K562 (cell line): ENCODE measurements at regions not wholly inside any gene's neighbourhood (a gene's known extent, or its start where the extent isn't known, plus 50 kb on each side); places are given as distances from the start of the nearest gene placed in this dataset.

Experiments
- ATAC-seq: fragments of 200-7000 bp; cut with Tn5 transposase; 3 replicates; pipeline ENCODE4 v1.9.1; 2020; ENCODE audit warnings: moderate library complexity
- BruUV-seq: library from RNA; stranded (reverse); fragments of 400-500 nt; replicated peaks from 2 replicates; lab custom pipeline; 2021; lab: Mats Ljungman, UMichigan
- CTCF ChIA-PET: fragments of 300-600 bp; formaldehyde crosslinking; extraction: SDS; loops from one replicate; lab custom pipeline; 2021; ENCODE audit warnings: low intra/inter-chr PET ratio; lab: Yijun Ruan, JAX
- POLR2A ChIA-PET: fragments of 300-600, 350-650 bp; sonication (Branson Sonifier 250); formaldehyde crosslinking; extraction: SDS; loops from one replicate; lab custom pipeline; 2021; ENCODE audit warnings: antibody characterized with exemption, inconsistent platforms; lab: Yijun Ruan, JAX
- DNase-seq, 4 experiments: peaks; one replicate each; pipeline versions ENCODE4 v3.0.0 to v3.0.0-alpha.2; 2011 to 2018; ENCODE audit warnings: low spot score in 3 of 4, mixed read lengths in 3 of 4; ENCODE audit errors: extremely low read depth in 1 of 4
- FAIRE-seq: peaks from 2 replicates; lab custom pipeline; 2011; peaks lifted over from hg19 to GRCh38; lab: Jason Lieb, UNC
- H2AFZ ChIP-seq: 2 replicates; pipeline ENCODE4 v1.6.0; 2011; ENCODE audit warnings: low read depth, low read length, control low read depth, inconsistent platforms
- H3K27ac ChIP-seq: fragments of 200-600 bp; 3 replicates; pipeline ENCODE4 v1.8.0; 2011; ENCODE audit warnings: low read depth, mild to moderate bottlenecking, control low read depth, inconsistent platforms, low read length, moderate library complexity, mixed read lengths; ENCODE audit errors: extremely low read depth
- H3K27me3 ChIP-seq, 2 experiments: fragments of 300-600 bp in 1 of 2; 2 replicates in 1 of 2; 3 replicates in 1 of 2; pipeline versions ENCODE4 v1.6.0 to v1.8.0; 2011; ENCODE audit warnings: inconsistent platforms in 2 of 2, low read length in 2 of 2, mild to moderate bottlenecking in 1 of 2, mixed read lengths in 1 of 2, moderate library complexity in 1 of 2; ENCODE audit not compliant: control insufficient read depth in 2 of 2, insufficient read depth in 2 of 2
- H3K36me3 ChIP-seq: fragments of 300-600 bp; 3 replicates; pipeline ENCODE4 v1.8.0; 2011; ENCODE audit warnings: mild to moderate bottlenecking, low read length, inconsistent platforms; ENCODE audit not compliant: control insufficient read depth, insufficient read depth
- H3K4me1 ChIP-seq, 2 experiments: fragments of 200-600 bp in 1 of 2; replicated peaks in 1 of 2; 2 replicates in 1 of 2; 3 replicates in 1 of 2; pipeline versions ENCODE4 v1.5.1 to v1.8.0; 2011; ENCODE audit warnings: inconsistent platforms in 2 of 2, low read length in 2 of 2, mild to moderate bottlenecking in 1 of 2, mixed read lengths in 1 of 2, moderate library complexity in 1 of 2; ENCODE audit not compliant: control insufficient read depth in 2 of 2, insufficient read depth in 2 of 2
- H3K4me2 ChIP-seq: 2 replicates; pipeline ENCODE4 v1.6.1; 2011; ENCODE audit warnings: low read length, control low read depth, inconsistent platforms, mixed read lengths; ENCODE audit not compliant: insufficient read depth
- H3K4me3 ChIP-seq: fragments of 200-600 bp; sonication (generic), shearing (Covaris generic); 2 replicates; pipeline ENCODE4 v1.5.1; 2016; ENCODE audit warnings: control low read depth, inconsistent platforms
- H3K79me2 ChIP-seq: fragments of 200-600 bp; 3 replicates; pipeline ENCODE4 v1.8.0; 2011; ENCODE audit warnings: low read length, inconsistent platforms; ENCODE audit not compliant: control insufficient read depth, insufficient read depth
- H3K9ac ChIP-seq, 2 experiments: 2 replicates each; pipeline versions ENCODE4 v1.6.0 to v1.6.1; 2011; ENCODE audit warnings: low read depth in 2 of 2, low read length in 2 of 2, control low read depth in 1 of 2, inconsistent platforms in 1 of 2, mild to moderate bottlenecking in 1 of 2, mixed read lengths in 1 of 2; ENCODE audit not compliant: insufficient read depth in 1 of 2
- H3K9me1 ChIP-seq: one replicate; pipeline ENCODE4 v1.6.0; 2011; ENCODE audit warnings: inconsistent platforms, mild to moderate bottlenecking, low read length, moderate library complexity; ENCODE audit not compliant: control insufficient read depth, insufficient read depth
- H3K9me3 ChIP-seq: replicated peaks from 2 replicates; pipeline ENCODE4 v1.5.1; 2011; ENCODE audit warnings: low read depth, low read length, inconsistent platforms; ENCODE audit not compliant: control insufficient read depth, insufficient read depth
- H4K20me1 ChIP-seq: replicated peaks from 2 replicates; pipeline ENCODE4 v1.6.1; 2011; ENCODE audit warnings: low read length, inconsistent platforms, mixed read lengths; ENCODE audit not compliant: control insufficient read depth, insufficient read depth
- ATF7 ChIP-seq: fragments of 450-650 bp; IDR thresholded peaks from 2 replicates; pipeline ENCODE4 v1.7.1; 2014; ENCODE audit warnings: mild to moderate bottlenecking, moderate library complexity
- BRD9 ChIP-seq: fragments of 450-650 bp; IDR thresholded peaks from 2 replicates; pipeline ENCODE4 v1.6.1; 2018; ENCODE audit warnings: low read depth; ENCODE audit not compliant: partially characterized antibody
- EZH2 ChIP-seq: IDR thresholded peaks from 2 replicates; pipeline ENCODE4 v1.6.1; 2012; ENCODE audit warnings: low read depth, mild to moderate bottlenecking, inconsistent platforms, low read length, borderline replicate concordance
- FOXA1 ChIP-seq: fragments of 450-650 bp; IDR thresholded peaks from 2 replicates; pipeline ENCODE4 v1.6.1; 2016; ENCODE audit warnings: mild to moderate bottlenecking, borderline replicate concordance
- FOXP1 ChIP-seq: sonication (generic); formaldehyde crosslinking; IDR thresholded peaks from 2 replicates; pipeline ENCODE4 v1.8.0; 2022; ENCODE audit warnings: mild to moderate bottlenecking, missing genetic modification reagents
- HLTF ChIP-seq: fragments of 450-650 bp; IDR thresholded peaks from 2 replicates; pipeline ENCODE4 v1.6.1; 2016
- IFI16 ChIP-seq: fragments of 250-450 bp; sonication (Bioruptor Pico); IDR thresholded peaks from 2 replicates; pipeline ENCODE4 v2.1.2; 2022; ENCODE audit warnings: mild to moderate bottlenecking, inconsistent platforms
- MXI1 ChIP-seq: IDR thresholded peaks from 2 replicates; pipeline ENCODE4 v1.6.1; 2011; ENCODE audit warnings: low read depth, mild to moderate bottlenecking, improper control_type of control experiment, low read length
- POLR2AphosphoS5 ChIP-seq: IDR thresholded peaks from 2 replicates; pipeline ENCODE4 v1.6.1; 2011; ENCODE audit warnings: mild to moderate bottlenecking, low read depth, low read length, moderate library complexity; ENCODE audit not compliant: control insufficient read depth, insufficient read depth
- POLR2G ChIP-seq: fragments of 200-400 bp; formaldehyde crosslinking; IDR thresholded peaks from 2 replicates; pipeline ENCODE4 v1.6.1; 2017; ENCODE audit warnings: low read depth, mild to moderate bottlenecking, antibody characterized with exemption, low read length, moderate library complexity
- SMAD3 ChIP-seq: fragments of 450-650 bp; formaldehyde crosslinking; conservative IDR thresholded peaks from 2 replicates; pipeline ENCODE4 v1.4.0; 2020; ENCODE audit warnings: mild to moderate bottlenecking
- SMARCC2 ChIP-seq: fragments of 450-650 bp; IDR thresholded peaks from 2 replicates; pipeline ENCODE4 v1.6.1; 2017; ENCODE audit warnings: antibody characterized with exemption, moderate library complexity, mild to moderate bottlenecking, low read depth
- SP1 ChIP-seq: sonication (generic); formaldehyde crosslinking; IDR thresholded peaks from 2 replicates; pipeline ENCODE4 v1.8.1; 2022; ENCODE audit warnings: mild to moderate bottlenecking, missing genetic modification reagents
- TOE1 ChIP-seq, 2 experiments: fragments of 450-650 bp in 1 of 2; sonication (generic) in 1 of 2; formaldehyde crosslinking in 1 of 2; IDR thresholded peaks; 2 replicates each; pipeline versions ENCODE4 v1.7.1 to v1.8.0; 2016 to 2022; ENCODE audit warnings: borderline replicate concordance in 2 of 2, mild to moderate bottlenecking in 2 of 2, antibody characterized with exemption in 1 of 2, inconsistent platforms in 1 of 2, low read depth in 1 of 2, missing genetic modification reagents in 1 of 2, moderate library complexity in 1 of 2
- VEZF1 ChIP-seq: fragments of 200-800 bp; sonication (Bioruptor generic); IDR thresholded peaks from 2 replicates; pipeline ENCODE4 v1.6.1; 2017; ENCODE audit warnings: missing genetic modification characterization, missing compliant biosample characterization
- ZC3H11A ChIP-seq: IDR thresholded peaks from 2 replicates; pipeline ENCODE4 v1.6.1; 2012; ENCODE audit warnings: low read depth, low read length, improper control_type of control experiment
- ZNF408 ChIP-seq: fragments of 250-450 bp; sonication (Bioruptor Pico); IDR thresholded peaks from 2 replicates; pipeline ENCODE4 v1.4.0; 2020; ENCODE audit warnings: low read depth, mild to moderate bottlenecking, moderate library complexity
- in situ Hi-C: fragments of 300-500 bp; cut with MboI; formaldehyde crosslinking; loops from 4 replicates; pipeline ENCODE4 v1.15.0; 2018; ENCODE audit warnings: inconsistent platforms, mixed read lengths
- intact Hi-C: fragments of 100-400 bp; cut with micrococcal nuclease; formaldehyde crosslinking; loops from 2 replicates; pipeline ENCODE4 v1.14.2; 2022
- TF ChIP-seq, protein P1 (sequence below): fragments of 450-650 bp; IDR thresholded peaks from 2 replicates; pipeline ENCODE4 v1.6.1; 2017; ENCODE audit warnings: mild to moderate bottlenecking, moderate library complexity
- TF ChIP-seq, protein P2 (sequence below): fragments of 450-650 bp; IDR thresholded peaks from 2 replicates; pipeline ENCODE4 v1.6.1; 2016; ENCODE audit warnings: antibody characterized with exemption
- TF ChIP-seq, protein P3 (sequence below): sonication (generic); formaldehyde crosslinking; IDR thresholded peaks from 2 replicates; pipeline ENCODE4 v1.8.0; 2022; ENCODE audit warnings: mild to moderate bottlenecking, missing genetic modification reagents

GRCh38 chr18:69261406-69261805 lies 139.3 kb upstream of the DOK6 start:
- no peak overlapping the region for H2AFZ ChIP-seq
- no peak for TF ChIP-seq POLR2AphosphoS5
- no peak for TF ChIP-seq ATF7
- TF ChIP-seq SP1: no peak
- TF ChIP-seq TOE1 (IDR thresholded peaks at IDR 0.05; ENCODE audit: borderline replicate concordance): no peak
- no peak for TF ChIP-seq TOE1 (CRISPR knock-in tag; IDR thresholded peaks at IDR 0.05; ENCODE audit: borderline replicate concordance, low read depth)
- no peak for TF ChIP-seq FOXP1 (CRISPR knock-in tag)
- no peak for TF ChIP-seq VEZF1 (CRISPR knock-in tag)
- no peak for TF ChIP-seq SMAD3 (CRISPR knock-in tag)
- TF ChIP-seq BRD9: no peak
- TF ChIP-seq, protein P1, sequence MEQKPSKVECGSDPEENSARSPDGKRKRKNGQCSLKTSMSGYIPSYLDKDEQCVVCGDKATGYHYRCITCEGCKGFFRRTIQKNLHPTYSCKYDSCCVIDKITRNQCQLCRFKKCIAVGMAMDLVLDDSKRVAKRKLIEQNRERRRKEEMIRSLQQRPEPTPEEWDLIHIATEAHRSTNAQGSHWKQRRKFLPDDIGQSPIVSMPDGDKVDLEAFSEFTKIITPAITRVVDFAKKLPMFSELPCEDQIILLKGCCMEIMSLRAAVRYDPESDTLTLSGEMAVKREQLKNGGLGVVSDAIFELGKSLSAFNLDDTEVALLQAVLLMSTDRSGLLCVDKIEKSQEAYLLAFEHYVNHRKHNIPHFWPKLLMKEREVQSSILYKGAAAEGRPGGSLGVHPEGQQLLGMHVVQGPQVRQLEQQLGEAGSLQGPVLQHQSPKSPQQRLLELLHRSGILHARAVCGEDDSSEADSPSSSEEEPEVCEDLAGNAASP: no peak
- TF ChIP-seq EZH2: no peak
- TF ChIP-seq HLTF: no peak
- TF ChIP-seq POLR2G: no peak
- no peak for TF ChIP-seq MXI1
- no peak for TF ChIP-seq SMARCC2
- no peak for TF ChIP-seq FOXA1
- TF ChIP-seq, protein P2, sequence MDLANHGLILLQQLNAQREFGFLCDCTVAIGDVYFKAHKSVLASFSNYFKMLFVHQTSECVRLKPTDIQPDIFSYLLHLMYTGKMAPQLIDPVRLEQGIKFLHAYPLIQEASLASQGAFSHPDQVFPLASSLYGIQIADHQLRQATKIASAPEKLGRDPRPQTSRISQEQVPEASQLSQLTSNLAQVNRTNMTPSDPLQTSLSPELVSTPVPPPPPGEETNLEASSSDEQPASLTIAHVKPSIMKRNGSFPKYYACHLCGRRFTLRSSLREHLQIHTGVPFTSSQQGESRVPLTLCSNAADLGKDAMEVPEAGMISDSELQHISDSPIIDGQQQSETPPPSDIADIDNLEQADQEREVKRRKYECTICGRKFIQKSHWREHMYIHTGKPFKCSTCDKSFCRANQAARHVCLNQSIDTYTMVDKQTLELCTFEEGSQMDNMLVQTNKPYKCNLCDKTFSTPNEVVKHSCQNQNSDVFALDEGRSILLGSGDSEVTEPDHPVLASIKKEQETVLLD: no peak
- TF ChIP-seq, protein P3, sequence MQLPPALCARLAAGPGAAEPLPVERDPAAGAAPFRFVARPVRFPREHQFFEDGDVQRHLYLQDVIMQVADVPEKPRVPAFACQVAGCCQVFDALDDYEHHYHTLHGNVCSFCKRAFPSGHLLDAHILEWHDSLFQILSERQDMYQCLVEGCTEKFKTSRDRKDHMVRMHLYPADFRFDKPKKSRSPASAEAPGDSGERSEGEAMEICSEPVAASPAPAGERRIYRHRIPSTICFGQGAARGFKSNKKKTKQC (CRISPR knock-in tag): no peak
- no peak for TF ChIP-seq IFI16
- TF ChIP-seq ZNF408: no peak
- TF ChIP-seq ZC3H11A: no peak
- ChIA-PET POLR2A (no interaction called here), CTCF (no interaction called here)
- H4K20me1 ChIP-seq: no peaks in the 10 kb centered on the region
- intact Hi-C loops: no loop called here
- no peak overlapping the region for H3K27ac ChIP-seq
- no peak overlapping the region for H3K9ac ChIP-seq
- no peaks in the 10 kb centered on the region for H3K79me2 ChIP-seq
- H3K9me3 ChIP-seq: no peaks in the 10 kb centered on the region
- H3K4me1 ChIP-seq: no peaks in the 10 kb centered on the region
- no peak overlapping the region for H3K4me2 ChIP-seq
- in situ Hi-C loops: no loop called here
- no peak for FAIRE-seq
- H3K36me3 ChIP-seq: no peaks in the 10 kb centered on the region
- BruUV-seq: no TSS peak
- H3K4me3 ChIP-seq: no peak overlapping the region
- no peaks in the 10 kb centered on the region for H3K9me1 ChIP-seq
- no peak for DNase-seq
- ATAC-seq: no peak
- no peaks in the 10 kb centered on the region for H3K27me3 ChIP-seq
